ENCODE measurements at regions not wholly inside any gene's neighbourhood (a gene's known extent, or its start where the extent isn't known, plus 50 kb on each side); places are given as distances from the start of the nearest gene placed in this dataset.

DNA sequence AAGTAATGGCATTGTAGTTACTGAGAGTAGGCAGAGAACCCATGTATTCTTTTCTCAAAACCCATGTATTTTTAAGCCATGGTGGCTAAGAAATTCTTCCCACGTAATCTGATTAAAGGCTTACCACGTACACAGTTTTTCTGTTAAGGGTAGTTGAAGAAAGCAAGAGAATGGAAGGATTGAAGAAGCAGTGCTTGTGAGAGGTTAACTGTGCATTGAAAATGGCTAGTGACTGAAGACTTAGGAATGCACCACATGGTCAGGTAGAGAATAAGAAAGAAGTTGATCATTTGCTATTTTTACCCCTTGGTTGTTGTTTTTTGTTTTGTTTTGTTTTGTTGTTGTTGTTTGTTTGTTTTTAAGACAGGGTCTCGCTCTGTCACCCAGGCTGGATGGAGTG lies 178.9 kb upstream of the SNX7 start:
- no peak overlapping the region for H3K27ac ChIP-seq
- TF ChIP-seq, protein P1, sequence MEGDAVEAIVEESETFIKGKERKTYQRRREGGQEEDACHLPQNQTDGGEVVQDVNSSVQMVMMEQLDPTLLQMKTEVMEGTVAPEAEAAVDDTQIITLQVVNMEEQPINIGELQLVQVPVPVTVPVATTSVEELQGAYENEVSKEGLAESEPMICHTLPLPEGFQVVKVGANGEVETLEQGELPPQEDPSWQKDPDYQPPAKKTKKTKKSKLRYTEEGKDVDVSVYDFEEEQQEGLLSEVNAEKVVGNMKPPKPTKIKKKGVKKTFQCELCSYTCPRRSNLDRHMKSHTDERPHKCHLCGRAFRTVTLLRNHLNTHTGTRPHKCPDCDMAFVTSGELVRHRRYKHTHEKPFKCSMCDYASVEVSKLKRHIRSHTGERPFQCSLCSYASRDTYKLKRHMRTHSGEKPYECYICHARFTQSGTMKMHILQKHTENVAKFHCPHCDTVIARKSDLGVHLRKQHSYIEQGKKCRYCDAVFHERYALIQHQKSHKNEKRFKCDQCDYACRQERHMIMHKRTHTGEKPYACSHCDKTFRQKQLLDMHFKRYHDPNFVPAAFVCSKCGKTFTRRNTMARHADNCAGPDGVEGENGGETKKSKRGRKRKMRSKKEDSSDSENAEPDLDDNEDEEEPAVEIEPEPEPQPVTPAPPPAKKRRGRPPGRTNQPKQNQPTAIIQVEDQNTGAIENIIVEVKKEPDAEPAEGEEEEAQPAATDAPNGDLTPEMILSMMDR (conservative IDR thresholded peaks at IDR 0.05), result no peak

DNA sequence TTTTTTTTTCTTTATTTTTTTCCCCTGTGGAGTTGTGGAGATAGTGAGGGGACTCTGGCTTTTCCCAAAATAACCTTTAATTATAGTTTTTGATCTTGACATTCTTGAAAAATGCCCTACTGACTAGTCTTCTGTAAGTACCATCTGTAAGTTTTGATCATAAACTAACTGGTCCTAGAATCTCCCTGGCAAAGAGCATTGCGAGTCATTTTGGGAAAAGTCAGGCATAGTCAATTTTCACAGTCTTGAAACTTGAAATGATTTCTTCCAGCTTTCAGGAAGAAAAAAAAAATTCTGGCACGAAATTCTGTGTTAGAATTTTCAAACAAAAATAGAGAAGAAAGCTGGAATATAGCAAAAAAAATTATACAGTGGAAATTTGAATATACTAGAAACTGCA lies 181.2 kb upstream of the SNX7 start:
- no peak overlapping the region for H3K27ac ChIP-seq
- TF ChIP-seq, protein P1 (conservative IDR thresholded peaks at IDR 0.05), result no peak

DNA sequence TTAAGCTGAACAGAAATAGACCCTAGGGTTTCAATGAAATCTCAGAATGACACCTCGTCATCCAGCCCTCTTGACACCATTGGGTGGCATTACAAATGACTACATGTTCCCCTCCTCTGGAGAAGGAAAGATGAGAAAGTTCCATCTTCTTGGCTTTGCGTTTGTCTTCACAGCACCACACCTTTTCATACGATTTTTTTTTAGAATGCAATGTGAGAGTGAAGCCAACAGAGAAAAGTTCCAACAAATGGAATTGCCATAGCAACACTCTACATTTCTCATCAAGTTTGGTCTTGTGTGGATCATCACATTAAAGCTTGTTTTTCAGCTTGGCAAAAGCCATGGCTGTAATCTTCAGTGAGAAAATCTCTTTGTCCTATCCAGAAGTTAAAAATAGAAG lies 183.4 kb upstream of the SNX7 start:
- TF ChIP-seq, protein P1 (conservative IDR thresholded peaks at IDR 0.05), result no peak
- no peak overlapping the region for H3K27ac ChIP-seq

DNA sequence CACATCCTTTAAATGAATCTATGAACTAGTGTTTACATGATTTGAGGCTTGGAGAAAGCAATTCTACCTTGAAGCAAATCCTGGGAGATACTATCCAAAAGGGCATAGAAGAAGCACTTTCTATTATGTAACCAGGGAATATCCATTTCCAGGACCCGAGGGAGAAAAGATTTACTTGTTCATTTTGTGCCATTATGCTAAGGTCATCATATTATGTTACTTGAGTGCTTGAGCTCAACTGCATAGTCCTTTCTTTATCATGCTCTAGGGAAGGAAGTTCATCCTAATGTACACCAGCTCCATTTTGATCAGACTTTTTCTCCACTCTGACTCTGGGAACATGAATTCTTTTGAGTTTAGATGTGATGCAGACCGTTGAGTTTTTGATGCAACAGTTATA lies 188.6 kb upstream of the SNX7 start:
- TF ChIP-seq, protein P1 (conservative IDR thresholded peaks at IDR 0.05), result no peak
- no peak overlapping the region for H3K27ac ChIP-seq

DNA sequence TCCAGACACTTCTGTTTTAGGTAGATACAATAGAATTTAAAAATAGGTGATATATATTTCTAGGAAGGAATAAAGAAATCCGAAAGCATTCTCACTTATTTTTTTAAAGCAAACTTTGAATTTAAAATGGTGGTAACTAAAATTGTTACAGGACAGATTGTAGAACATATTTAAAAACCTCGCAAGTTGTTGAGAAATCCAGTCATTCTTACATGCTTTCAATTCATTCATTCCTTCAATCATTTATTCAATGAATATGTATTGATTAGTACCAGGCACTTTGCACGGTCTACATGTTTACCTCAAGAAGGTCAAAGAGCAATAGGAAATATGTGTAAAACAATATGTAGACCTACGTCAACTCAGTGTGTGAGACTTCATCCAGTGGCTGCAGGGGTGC lies 189.9 kb upstream of the SNX7 start:
- no peak overlapping the region for H3K27ac ChIP-seq
- TF ChIP-seq, protein P1 (conservative IDR thresholded peaks at IDR 0.05), result no peak

DNA sequence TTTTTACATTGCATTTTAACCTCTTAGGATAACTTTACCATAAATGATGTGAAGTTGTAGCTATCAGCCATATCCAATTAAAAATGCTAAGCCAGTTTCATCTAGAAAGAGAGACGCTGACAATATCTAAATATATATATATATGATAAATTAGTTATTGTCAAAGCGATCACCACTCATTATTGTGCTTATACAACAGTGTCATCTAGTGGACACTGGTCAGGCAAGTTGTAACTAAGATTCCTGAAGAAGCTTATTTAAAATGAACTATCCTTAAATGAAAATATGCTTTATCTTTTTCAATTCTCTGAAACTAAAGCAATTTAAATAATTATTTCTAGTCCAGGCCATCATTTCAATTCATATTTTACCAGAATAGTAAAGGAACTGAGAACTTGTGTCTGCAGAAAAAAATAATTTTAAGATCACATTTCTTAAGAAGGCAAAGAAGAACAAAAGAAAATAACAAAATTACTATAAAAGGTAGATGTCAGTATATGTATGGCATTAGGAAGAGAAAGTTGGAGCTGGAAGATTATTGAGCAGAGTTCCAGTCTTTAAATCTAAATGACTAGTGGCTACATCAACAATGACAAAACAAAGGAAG lies 193.3 kb upstream of the SNX7 start:
- H3K27ac ChIP-seq, result peak overlapping the region; percentile 41
- TF ChIP-seq, protein P1 (conservative IDR thresholded peaks at IDR 0.05), result peak; percentile 97

DNA sequence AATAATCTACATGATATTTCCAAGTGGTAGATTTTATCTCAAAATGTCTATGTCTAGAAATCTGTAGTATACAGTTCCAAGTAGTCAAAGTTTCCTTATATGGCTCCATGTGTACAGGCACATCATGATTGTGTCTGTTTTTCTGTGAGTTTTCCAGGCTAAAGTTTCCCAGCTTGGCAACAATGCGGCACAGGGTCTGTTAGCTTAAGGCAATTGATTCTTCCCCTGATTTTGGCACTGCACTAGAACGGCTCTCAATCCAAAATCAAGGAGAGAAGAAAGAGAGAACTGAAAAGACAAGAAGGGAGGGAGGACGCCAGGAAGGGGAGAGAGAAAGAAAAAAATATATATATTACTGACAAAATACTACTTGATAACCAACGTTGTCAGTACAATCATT lies 193.9 kb upstream of the SNX7 start:
- TF ChIP-seq, protein P1 (conservative IDR thresholded peaks at IDR 0.05), result no peak
- H3K27ac ChIP-seq, result peak overlapping the region; percentile 41

Data from VCaP (cell line).